Activated CD4-positive, alpha-beta T cell treated with anti-CD3 and anti-CD28 coated beads, Interleukin-2, amount 50 U/mL, for 16 hours (primary cell): ENCODE measurements at regions not wholly inside any gene's neighbourhood (a gene's known extent, or its start where the extent isn't known, plus 50 kb on each side); places are given as distances from the start of the nearest gene placed in this dataset.
A peak's percentile ranks its signal among the peaks of the same experiment; 100 is the strongest.
"Not testable (repeated sequence)": the region's sequence is repeated elsewhere in the genome, so short reads cannot be mapped to it uniquely, and the experiment has no call there.

Experiments
- DNase-seq: peaks from one replicate; pipeline ENCODE4 v3.0.0-alpha.2; 2020

GRCh38 chr21:34219334-34220060, 144.3 kb upstream of the KCNE2 start:
- no peak for DNase-seq

- DNase-seq = no peak
These were observed 143.1 kb upstream of the KCNE2 start for GRCh38 chr21:34220556-34221195.

- DNase-seq = no peak
These were observed 142.3 kb upstream of the KCNE2 start for GRCh38 chr21:34221331-34222030.

- no peak for DNase-seq
These were observed 141.8 kb upstream of the KCNE2 start for GRCh38 chr21:34222031-34222335.

- no peak for DNase-seq
These were observed 140.4 kb upstream of the KCNE2 start for GRCh38 chr21:34223376-34223775.

- DNase-seq = no peak
These were observed 136.4 kb upstream of the KCNE2 start for GRCh38 chr21:34227386-34227852.

GRCh38 chr21:34228792-34229191, 135.0 kb upstream of the KCNE2 start:
- no peak for DNase-seq

- no peak for DNase-seq
These were observed 134.5 kb upstream of the KCNE2 start for GRCh38 chr21:34229353-34229752.

GRCh38 chr21:34233741-34234140, 130.1 kb upstream of the KCNE2 start:
- DNase-seq = not testable (repeated sequence)

- DNase-seq = no peak
These were observed 128.3 kb upstream of the KCNE2 start for GRCh38 chr21:34235514-34235913.

GRCh38 chr21:34242973-34243372, 120.8 kb upstream of the KCNE2 start:
- no peak for DNase-seq

- DNase-seq = peak; percentile 20
These were observed 120.2 kb upstream of the KCNE2 start for GRCh38 chr21:34243562-34243961.

- no peak for DNase-seq
These were observed 111.1 kb upstream of the KCNE2 start for GRCh38 chr21:34252751-34253150.

GRCh38 chr21:34255073-34255472, 108.7 kb upstream of the KCNE2 start:
- DNase-seq = no peak

GRCh38 chr21:34260277-34261008, 103.4 kb upstream of the KCNE2 start:
- no peak for DNase-seq

- no peak for DNase-seq
These were observed 101.9 kb upstream of the KCNE2 start for GRCh38 chr21:34261841-34262468.

- DNase-seq = no peak
These were observed 101.3 kb upstream of the KCNE2 start for GRCh38 chr21:34262469-34262845.

GRCh38 chr21:34263629-34264028, 100.2 kb upstream of the KCNE2 start:
- DNase-seq = no peak

- no peak for DNase-seq
These were observed 97.5 kb upstream of the KCNE2 start for GRCh38 chr21:34266351-34266750.

- no peak for DNase-seq
These were observed 95.3 kb upstream of the KCNE2 start for GRCh38 chr21:34268493-34268892.

GRCh38 chr21:34270411-34270810, 93.4 kb upstream of the KCNE2 start:
- no peak for DNase-seq

- DNase-seq = no peak
These were observed 92.5 kb upstream of the KCNE2 start for GRCh38 chr21:34271189-34271851.
